ENCODE measurements at regions not wholly inside any gene's neighbourhood (a gene's known extent, or its start where the extent isn't known, plus 50 kb on each side); places are given as distances from the start of the nearest gene placed in this dataset.

- TF ChIP-seq, protein P1, sequence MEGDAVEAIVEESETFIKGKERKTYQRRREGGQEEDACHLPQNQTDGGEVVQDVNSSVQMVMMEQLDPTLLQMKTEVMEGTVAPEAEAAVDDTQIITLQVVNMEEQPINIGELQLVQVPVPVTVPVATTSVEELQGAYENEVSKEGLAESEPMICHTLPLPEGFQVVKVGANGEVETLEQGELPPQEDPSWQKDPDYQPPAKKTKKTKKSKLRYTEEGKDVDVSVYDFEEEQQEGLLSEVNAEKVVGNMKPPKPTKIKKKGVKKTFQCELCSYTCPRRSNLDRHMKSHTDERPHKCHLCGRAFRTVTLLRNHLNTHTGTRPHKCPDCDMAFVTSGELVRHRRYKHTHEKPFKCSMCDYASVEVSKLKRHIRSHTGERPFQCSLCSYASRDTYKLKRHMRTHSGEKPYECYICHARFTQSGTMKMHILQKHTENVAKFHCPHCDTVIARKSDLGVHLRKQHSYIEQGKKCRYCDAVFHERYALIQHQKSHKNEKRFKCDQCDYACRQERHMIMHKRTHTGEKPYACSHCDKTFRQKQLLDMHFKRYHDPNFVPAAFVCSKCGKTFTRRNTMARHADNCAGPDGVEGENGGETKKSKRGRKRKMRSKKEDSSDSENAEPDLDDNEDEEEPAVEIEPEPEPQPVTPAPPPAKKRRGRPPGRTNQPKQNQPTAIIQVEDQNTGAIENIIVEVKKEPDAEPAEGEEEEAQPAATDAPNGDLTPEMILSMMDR (conservative IDR thresholded peaks at IDR 0.05 in 1 of 2, IDR thresholded peaks at IDR 0.05 in 1 of 2; ENCODE audit: extremely low read depth in 1 of 2, insufficient read depth in 1 of 2, low read depth in 1 of 2, low read length in 2 of 2), result peak in 1 of 2 donors; percentile 24
- TF ChIP-seq EZH2 (IDR thresholded peaks at IDR 0.05; ENCODE audit: borderline replicate concordance, low read length), result no peak
Observed at GRCh38 chr11:90908074-90908473, 685.2 kb upstream of the CHORDC1 start.
